ENCODE measurements at regions not wholly inside any gene's neighbourhood (a gene's known extent, or its start where the extent isn't known, plus 50 kb on each side); places are given as distances from the start of the nearest gene placed in this dataset.

DNA sequence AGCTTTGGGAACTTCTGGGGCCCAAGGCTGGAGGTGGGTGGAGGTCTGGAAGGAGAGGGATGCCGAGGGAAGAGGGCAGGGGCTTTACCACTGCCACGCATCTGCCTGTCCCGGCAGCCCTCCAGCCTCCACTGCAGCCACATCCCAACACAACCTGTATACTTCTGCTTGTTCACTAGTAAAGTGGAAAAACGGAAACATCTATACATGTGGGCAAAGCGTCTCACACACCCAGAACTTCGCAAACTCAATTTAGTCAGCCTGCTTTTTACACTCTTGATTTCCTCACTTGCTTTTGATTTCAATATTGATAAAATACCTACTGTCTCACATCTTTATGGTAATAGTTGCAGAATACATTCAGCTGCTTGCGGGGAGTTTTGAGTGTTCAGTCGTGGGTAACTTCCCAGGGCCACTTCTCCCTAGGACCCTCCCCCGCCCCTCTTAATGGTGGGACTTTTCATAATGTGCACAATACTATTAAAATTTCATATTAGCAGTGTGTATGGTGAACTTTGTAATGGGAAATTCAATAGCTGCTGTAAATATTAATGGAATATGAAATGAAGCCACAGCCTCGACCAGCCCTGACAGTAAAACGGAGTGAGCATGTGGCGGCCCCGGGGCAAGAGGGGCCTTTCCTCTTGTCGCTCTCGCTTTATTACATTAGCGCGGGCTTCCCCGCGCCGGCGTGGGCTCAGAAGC, 85.2 kb downstream of the NR2F2 start:
- no peak for DNase-seq (ENCODE audit: low spot score)

DNA sequence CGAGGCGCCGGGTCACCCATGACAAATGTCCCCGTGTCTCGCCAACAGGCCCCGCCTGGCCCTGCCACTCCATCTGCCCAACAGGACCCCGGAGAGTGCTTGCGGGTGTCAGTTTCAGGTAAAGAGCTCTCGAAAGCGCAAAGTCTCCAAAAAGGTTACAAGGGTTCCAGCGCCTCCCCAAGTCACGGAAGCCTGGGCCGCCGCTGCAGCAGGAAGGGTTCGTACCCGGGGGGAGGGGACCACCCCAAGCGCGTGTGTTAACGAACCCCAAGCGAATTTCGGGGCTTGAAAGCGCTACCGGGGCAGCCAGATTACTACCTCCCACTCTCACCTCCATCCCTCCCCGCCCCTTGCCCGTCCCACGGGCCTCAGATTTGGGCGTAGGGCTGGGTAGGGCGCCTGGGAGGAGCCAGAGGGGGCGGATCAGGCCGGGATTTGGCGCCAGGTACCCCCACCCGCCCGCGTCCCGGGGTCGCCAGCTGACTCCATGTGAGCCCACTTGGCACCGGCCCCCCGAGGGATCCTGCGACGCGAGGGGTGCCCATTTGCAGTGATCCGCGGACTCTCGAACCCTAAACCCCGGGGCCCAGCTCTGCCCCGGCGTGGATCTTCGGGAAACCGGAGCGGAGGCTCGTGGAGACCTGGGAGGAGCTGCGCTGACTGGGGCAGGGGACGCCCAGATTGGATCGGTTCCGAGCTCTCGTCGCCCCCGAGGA, 85.9 kb downstream of the NR2F2 start:
- no peak for DNase-seq (ENCODE audit: low spot score)

DNA sequence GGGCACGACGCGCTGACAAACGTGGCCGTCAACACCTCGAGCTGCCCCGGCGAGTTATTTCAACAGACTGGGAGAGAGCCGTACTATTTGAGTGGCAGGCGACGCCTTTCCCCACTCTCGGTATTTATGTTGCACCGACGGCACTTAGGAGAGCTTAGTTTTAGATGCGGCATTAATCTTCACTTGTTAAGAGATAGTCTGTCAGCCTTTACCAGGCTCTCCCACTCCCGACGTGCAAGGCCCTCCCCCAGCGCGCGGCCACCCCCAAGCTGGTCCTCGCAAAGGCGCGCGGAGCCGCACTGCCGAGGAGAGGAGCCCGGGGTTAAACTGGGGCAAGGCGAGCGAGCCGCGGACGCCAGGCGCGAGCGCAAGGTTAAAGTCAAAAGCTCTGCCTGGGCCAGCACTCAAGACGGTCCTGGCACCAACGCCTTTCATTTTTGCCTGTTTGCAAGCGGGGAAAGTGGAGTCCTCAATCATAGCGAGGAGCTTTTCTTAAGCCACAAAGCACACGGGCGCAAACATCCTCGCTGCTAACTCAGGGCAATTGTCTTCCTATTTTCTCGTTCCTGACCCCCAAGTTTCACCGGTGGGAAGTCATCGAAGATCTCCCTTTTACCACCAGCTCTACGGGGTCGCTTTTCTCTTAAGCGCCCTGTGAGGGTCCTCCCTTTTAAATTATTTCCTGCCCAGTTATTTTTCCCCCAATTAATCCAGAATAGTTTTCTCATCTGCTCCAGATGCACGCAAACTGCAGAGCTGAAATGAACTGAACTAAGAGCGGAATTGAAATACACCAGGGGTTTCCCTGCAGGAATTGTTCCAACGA, 86.6 kb downstream of the NR2F2 start:
- no peak for DNase-seq (ENCODE audit: low spot score)

DNA sequence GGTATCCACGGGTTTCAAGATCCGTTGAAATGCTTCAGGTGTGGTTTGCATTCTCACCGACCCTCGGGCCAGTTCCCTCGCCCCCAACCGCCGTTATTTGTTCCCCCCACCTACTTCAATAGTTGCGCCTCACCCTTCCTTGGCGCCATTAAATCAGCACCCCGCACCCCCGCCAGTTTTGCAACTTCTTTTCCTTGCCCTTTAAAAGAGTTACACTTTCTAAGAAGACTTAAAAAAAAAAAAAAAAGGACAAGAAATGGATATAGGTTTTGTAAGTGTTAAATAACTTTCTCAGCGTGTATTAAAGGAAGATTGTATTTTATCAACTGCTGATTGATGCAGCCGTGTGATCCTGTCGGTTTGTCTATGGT, 87.2 kb downstream of the NR2F2 start:
- no peak for DNase-seq (ENCODE audit: low spot score)

GRCh38 chr15:96418146-96418545, 87.6 kb downstream of the NR2F2 start:
- DNase-seq (ENCODE audit: low spot score), result no peak

- DNase-seq (ENCODE audit: low spot score), result no peak
Observed at GRCh38 chr15:96421178-96421601, 90.7 kb downstream of the NR2F2 start.

DNA sequence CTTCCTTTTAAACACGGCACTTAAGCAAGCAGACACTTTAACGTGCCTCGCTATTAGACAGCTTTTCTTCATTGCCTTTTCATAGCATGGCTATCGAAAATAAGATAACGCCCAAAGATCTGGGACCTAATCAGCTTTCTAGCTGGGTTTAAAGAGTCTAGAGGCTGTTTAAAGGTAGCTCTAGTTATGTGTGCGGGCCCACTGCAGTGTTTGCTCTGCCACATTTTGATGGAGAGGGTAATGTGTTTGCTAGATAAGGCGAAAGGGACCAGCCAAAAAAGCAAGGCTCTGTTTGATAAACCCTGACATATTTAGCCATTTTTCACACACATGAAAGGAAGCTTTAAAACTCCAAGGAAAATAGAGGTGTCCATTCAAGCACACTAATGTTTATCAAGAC, 91.6 kb downstream of the NR2F2 start:
- no peak for DNase-seq (ENCODE audit: low spot score)

DNA sequence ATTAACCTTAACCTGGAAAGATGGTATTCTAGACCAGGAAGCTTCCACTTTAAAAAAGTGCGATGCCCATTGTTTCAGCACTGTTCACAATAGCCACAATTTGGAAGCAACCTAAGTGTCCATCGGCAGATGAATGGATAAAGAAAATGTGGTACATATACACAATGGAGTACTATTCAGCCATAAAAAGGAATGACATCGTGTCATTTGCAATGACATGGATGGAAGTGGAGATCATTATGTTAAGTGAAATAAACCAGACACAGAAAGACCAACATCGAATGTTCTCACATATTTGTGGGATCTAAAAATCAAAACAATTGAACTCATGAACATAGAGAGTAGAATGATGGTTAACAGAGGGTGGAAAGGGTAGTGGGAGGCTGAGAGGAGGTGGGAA, 94.2 kb downstream of the NR2F2 start:
- DNase-seq (ENCODE audit: low spot score), result no peak

GRCh38 chr15:96428742-96429141, 98.2 kb downstream of the NR2F2 start:
- DNase-seq (ENCODE audit: low spot score), result peak; percentile 17

- DNase-seq (ENCODE audit: low spot score), result no peak
Observed at GRCh38 chr15:96431786-96432185, 101.3 kb downstream of the NR2F2 start.

DNA sequence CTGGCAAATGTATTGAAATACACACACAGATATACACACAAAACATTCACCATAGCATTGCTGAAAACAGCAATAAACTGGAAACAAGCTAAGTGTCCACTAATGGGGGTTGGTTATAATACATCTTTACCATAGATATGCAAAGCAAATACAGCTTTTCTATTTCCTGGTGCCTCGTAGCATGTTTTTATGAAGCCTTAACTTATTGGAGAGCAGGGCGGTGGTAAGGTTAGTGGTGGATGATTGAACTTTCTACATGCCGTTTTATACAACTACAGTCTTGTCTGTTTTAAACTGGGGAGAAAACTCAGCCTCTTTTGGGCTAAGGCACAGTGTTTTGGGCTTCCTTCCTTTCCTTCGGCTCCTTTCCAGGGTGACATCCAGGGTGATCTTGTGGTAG, 104.5 kb downstream of the NR2F2 start:
- no peak for DNase-seq (ENCODE audit: low spot score)

GRCh38 chr15:96435841-96436240, 105.3 kb downstream of the NR2F2 start:
- no peak for DNase-seq (ENCODE audit: low spot score)

- no peak for DNase-seq (ENCODE audit: low spot score)
Observed at GRCh38 chr15:96440978-96441377, 110.5 kb downstream of the NR2F2 start.

- no peak for DNase-seq (ENCODE audit: low spot score)
Observed at GRCh38 chr15:96442076-96442475, 111.6 kb downstream of the NR2F2 start.

DNA sequence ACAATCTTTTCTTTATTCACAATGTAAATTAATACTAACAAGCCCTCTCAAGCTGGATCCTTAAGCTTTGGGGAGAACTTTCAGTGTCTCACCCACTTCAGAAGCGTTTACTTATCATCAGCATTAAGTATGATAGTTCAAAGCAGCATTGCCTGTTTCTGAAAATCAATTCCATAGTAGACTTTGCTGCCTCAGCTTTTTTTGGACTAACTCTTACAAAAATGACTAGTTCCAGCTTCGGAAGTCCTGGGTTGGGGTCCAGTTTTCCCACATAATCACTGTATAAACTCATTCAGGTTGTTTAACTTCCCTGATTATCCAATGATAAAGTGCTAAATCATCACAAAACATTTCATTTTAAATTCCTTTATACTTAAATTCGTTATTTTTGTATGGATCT, 114.4 kb downstream of the NR2F2 start:
- no peak for DNase-seq (ENCODE audit: low spot score)

- DNase-seq (ENCODE audit: low spot score), result no peak
Observed at GRCh38 chr15:96448923-96449322, 118.4 kb downstream of the NR2F2 start.

DNA sequence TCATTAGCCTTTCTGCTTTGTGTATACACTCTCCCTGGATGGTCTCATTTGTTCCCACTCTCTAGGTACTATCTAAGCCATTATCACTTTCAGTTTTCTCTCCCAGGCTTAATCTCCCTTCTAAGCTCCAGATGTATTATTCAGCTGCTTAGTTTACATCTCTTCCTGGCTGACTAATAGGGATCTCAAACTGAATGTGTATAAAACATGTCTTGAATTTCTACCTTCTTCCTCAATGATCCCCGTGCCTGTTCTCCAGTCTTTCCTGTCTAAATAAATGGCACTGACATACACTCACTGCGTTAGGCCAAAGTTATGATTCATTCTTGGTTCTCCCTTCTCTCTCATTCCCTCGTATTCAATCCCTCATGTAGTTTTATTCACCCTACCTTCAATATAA, 127.3 kb downstream of the NR2F2 start:
- DNase-seq (ENCODE audit: low spot score), result no peak

GRCh38 chr15:96460106-96460505, 129.6 kb downstream of the NR2F2 start:
- no peak for DNase-seq (ENCODE audit: low spot score)

DNA sequence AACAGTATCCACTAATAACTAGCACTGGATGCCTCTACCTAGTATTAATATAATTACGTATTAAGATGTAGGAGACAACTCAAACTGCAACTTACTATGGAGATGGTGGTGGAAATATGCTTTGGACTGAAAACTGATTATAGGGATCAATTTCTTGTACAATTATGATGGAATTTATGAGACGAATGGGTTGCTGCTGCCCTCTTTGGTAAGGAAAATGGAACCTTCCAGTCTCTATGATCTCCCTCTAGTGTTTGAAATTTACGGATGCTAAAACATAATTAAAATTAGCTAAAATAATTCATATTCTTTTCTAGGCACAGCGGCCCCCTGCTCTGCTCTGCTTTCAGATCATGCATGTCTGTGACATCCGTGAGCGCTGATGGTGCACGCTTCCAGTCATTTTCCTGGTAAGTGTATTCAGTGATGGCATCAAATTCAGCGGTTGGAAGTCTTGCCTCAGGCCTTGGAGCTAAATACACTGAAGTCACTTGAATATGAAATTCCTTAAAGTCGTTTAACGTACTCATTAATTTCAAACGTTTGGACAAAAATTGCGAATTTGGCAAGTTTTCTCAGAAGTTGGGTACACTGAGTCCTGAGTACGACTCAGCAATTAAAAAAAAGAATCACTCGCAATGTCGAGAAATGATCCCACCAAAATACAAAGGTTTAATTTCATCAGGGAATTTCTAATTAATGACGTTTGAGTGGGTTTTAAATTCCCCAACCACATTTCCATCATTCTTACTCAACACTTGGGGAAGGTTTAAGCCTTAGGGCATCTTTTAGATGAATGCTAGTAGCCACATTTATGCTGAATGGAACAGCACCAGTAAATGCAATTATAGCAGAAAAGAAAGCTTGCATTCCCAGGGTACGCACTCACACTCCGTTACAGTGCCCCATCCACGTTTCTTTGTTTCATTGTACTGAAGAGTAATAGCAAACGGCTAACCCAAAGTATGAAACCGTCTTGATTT, 132.6 kb downstream of the NR2F2 start:
- no peak for DNase-seq (ENCODE audit: low spot score)

GRCh38 chr15:96466389-96466947, 136.0 kb downstream of the NR2F2 start:
- no peak for DNase-seq (ENCODE audit: low spot score)

- DNase-seq (ENCODE audit: low spot score), result no peak
Observed at GRCh38 chr15:96468036-96468435, 137.5 kb downstream of the NR2F2 start.

Data from SW480 (cell line).